Cardiac muscle cell (in vitro differentiated cells and primary cell): ENCODE measurements at regions not wholly inside any gene's neighbourhood (a gene's known extent, or its start where the extent isn't known, plus 50 kb on each side); places are given as distances from the start of the nearest gene placed in this dataset.

Experiments
- DNase-seq, 2 donors: peaks; one replicate each; pipeline versions ENCODE4 v3.0.0 to v3.0.0-alpha.2; 2010 to 2017; ENCODE audit warnings: low read depth in 1 of 2, low spot score in 1 of 2
- H3K27ac ChIP-seq: fragments of 200-600 bp; sonication (generic); 2 replicates; pipeline ENCODE4 v1.5.1; 2016
- H3K27me3 ChIP-seq: fragments of 200-600 bp; sonication (generic); 2 replicates; pipeline ENCODE4 v1.6.0; 2016; ENCODE audit warnings: control low read depth
- H3K36me3 ChIP-seq: fragments of 200-600 bp; sonication (generic); 2 replicates; pipeline ENCODE4 v1.5.1; 2016; ENCODE audit warnings: control low read depth
- H3K4me1 ChIP-seq: fragments of 200-600 bp; sonication (generic); 2 replicates; pipeline ENCODE4 v1.8.1; 2017; ENCODE audit warnings: low read depth, mild to moderate bottlenecking, mixed run types
- H3K4me3 ChIP-seq: fragments of 200-600 bp; sonication (generic); 2 replicates; pipeline ENCODE4 v1.5.1; 2016; ENCODE audit warnings: mild to moderate bottlenecking
- H3K9me3 ChIP-seq: fragments of 200-600 bp; sonication (generic); 2 replicates; pipeline ENCODE4 v1.5.1; 2017; ENCODE audit warnings: low read depth, mild to moderate bottlenecking, control low read depth
- CTCF ChIP-seq: IDR thresholded peaks from 2 replicates; pipeline ENCODE4 v1.5.1; 2012; ENCODE audit warnings: low read depth, mild to moderate bottlenecking, low read length

- Histone ChIP-seq H3K4me1 (peaks cover 8% of the 10 kb centered on the region), H3K36me3 (no peaks in the 10 kb centered on the region), H3K4me3 (no peak overlapping the region), H3K27ac (no peak overlapping the region), H3K27me3 (no peaks in the 10 kb centered on the region), H3K9me3 (no peaks in the 10 kb centered on the region)
- no peak for DNase-seq
- no peak for TF ChIP-seq CTCF
Measured at GRCh38 chr10:43821103-43821502, 172.4 kb upstream of the ZNF32 start.

GRCh38 chr10:43820663-43821062, 172.0 kb upstream of the ZNF32 start:
- H3K4me3 ChIP-seq: no peak overlapping the region
- TF ChIP-seq CTCF: no peak
- H3K4me1 ChIP-seq: peaks cover 10% of the 10 kb centered on the region
- no peaks in the 10 kb centered on the region for H3K9me3 ChIP-seq
- no peaks in the 10 kb centered on the region for H3K36me3 ChIP-seq
- no peaks in the 10 kb centered on the region for H3K27me3 ChIP-seq
- DNase-seq: peak in 1 of 2 donors; percentile 57
- no peak overlapping the region for H3K27ac ChIP-seq

- Histone ChIP-seq H3K27ac (no peak overlapping the region), H3K4me1 (peaks cover 10% of the 10 kb centered on the region), H3K27me3 (no peaks in the 10 kb centered on the region), H3K9me3 (no peaks in the 10 kb centered on the region), H3K36me3 (no peaks in the 10 kb centered on the region), H3K4me3 (no peak overlapping the region)
- no peak for DNase-seq
- TF ChIP-seq CTCF: no peak
Measured at GRCh38 chr10:43819464-43820230, 171.0 kb upstream of the ZNF32 start.

GRCh38 chr10:43818687-43819086, 170.0 kb upstream of the ZNF32 start:
- no peaks in the 10 kb centered on the region for H3K9me3 ChIP-seq
- H3K4me1 ChIP-seq: peaks cover 10% of the 10 kb centered on the region
- no peak for TF ChIP-seq CTCF
- H3K27ac ChIP-seq: no peak overlapping the region
- no peaks in the 10 kb centered on the region for H3K36me3 ChIP-seq
- no peak for DNase-seq
- H3K27me3 ChIP-seq: no peaks in the 10 kb centered on the region
- no peak overlapping the region for H3K4me3 ChIP-seq

- H3K27me3 ChIP-seq: no peaks in the 10 kb centered on the region
- no peak overlapping the region for H3K27ac ChIP-seq
Measured at GRCh38 chr10:43817368-43817767, 168.7 kb upstream of the ZNF32 start.

More at GRCh38 chr10:43817368-43817767, 168.7 kb upstream of the ZNF32 start:
- H3K4me3 ChIP-seq: no peak overlapping the region
- peaks cover 10% of the 10 kb centered on the region for H3K4me1 ChIP-seq
- no peaks in the 10 kb centered on the region for H3K36me3 ChIP-seq
- TF ChIP-seq CTCF: no peak
- DNase-seq: peak in 1 of 2 donors; percentile 47
- no peaks in the 10 kb centered on the region for H3K9me3 ChIP-seq
